ENCODE measurements at regions not wholly inside any gene's neighbourhood (a gene's known extent, or its start where the extent isn't known, plus 50 kb on each side); places are given as distances from the start of the nearest gene placed in this dataset.
A peak's percentile ranks its signal among the peaks of the same experiment; 100 is the strongest.

GRCh38 chr1:148334339-148335130, 148.6 kb downstream of the PPIAL4G start (continued):
- TF ChIP-seq ZNF503 (CRISPR knock-in tag; IDR thresholded peaks at IDR 0.05) (no peak), ZNF24 (IDR thresholded peaks at IDR 0.05) (no peak), MEIS2 (CRISPR knock-in tag; IDR thresholded peaks at IDR 0.05) (no peak), SRSF4 (IDR thresholded peaks at IDR 0.05; ENCODE audit: low read depth, low read length, poor library complexity, severe bottlenecking) (no peak), ZNF335 (CRISPR knock-in tag; IDR thresholded peaks at IDR 0.05) (no peak), RBFOX2 (IDR thresholded peaks at IDR 0.05; ENCODE audit: low read depth, low read length) (peak; percentile 54; the same call in 1 of the 2 replicates), ELF1 (CRISPR knock-in tag; IDR thresholded peaks at IDR 0.05) (no peak), AGO2 (optimal IDR thresholded peaks at IDR 0.05; ENCODE audit: low read depth, low read length) (no peak), SRSF1 (optimal IDR thresholded peaks at IDR 0.05; ENCODE audit: low read depth, low read length) (no peak), ZNF407 (CRISPR knock-in tag; IDR thresholded peaks at IDR 0.05; ENCODE audit: not compliant biosample characterization) (peak; percentile 57), SNRNP70 (IDR thresholded peaks at IDR 0.05; ENCODE audit: low read depth, low read length) (no peak), ATF4 (CRISPR knock-in tag; IDR thresholded peaks at IDR 0.05) (peak in 1 of 2 experiments; percentile 42; a peak in 1 of 4 replicates), ZNF136 (CRISPR knock-in tag; IDR thresholded peaks at IDR 0.05; ENCODE audit: low read depth) (no peak), ZMYM3 (CRISPR knock-in tag; IDR thresholded peaks at IDR 0.05) (no peak), ZNF275 (CRISPR knock-in tag; IDR thresholded peaks at IDR 0.05; ENCODE audit: borderline replicate concordance) (no peak), ATRX (CRISPR knock-in tag; IDR thresholded peaks at IDR 0.05; ENCODE audit: borderline replicate concordance) (no peak), IRF2 (CRISPR knock-in tag; IDR thresholded peaks at IDR 0.05) (no peak)
